H1 (cell line): ENCODE measurements at regions not wholly inside any gene's neighbourhood (a gene's known extent, or its start where the extent isn't known, plus 50 kb on each side); places are given as distances from the start of the nearest gene placed in this dataset.

Experiments used
- CTCF ChIA-PET: fragments of 300-600 bp; sonication (Branson Sonifier 250); formaldehyde crosslinking; loops from one replicate; lab custom pipeline; 2021; ENCODE audit not compliant: partially characterized antibody; lab: Charles Lee
- POLR2A ChIA-PET: fragments of 300-600 bp; sonication (Branson Sonifier 250); formaldehyde crosslinking; loops from one replicate; lab custom pipeline; 2021; ENCODE audit warnings: inconsistent platforms; ENCODE audit not compliant: partially characterized antibody; lab: Charles Lee
- DNase-seq, 2 experiments: peaks; one replicate each; pipeline versions ENCODE4 v3.0.0 to v3.0.0-alpha.2; 2010 to 2022; ENCODE audit warnings: low spot score in 2 of 2, low read depth in 1 of 2, mixed read lengths in 1 of 2
- FAIRE-seq: peaks from 2 replicates; lab custom pipeline; 2011; peaks lifted over from hg19 to GRCh38; lab: Jason Lieb, UNC
- H2AFZ ChIP-seq: 2 replicates; pipeline ENCODE4 v1.8.1; 2012; ENCODE audit warnings: low read length, inconsistent platforms
- H2AK5ac ChIP-seq: 2 replicates; pipeline ENCODE4 v1.6.1; 2013; ENCODE audit warnings: low read depth, low read length
- H2BK120ac ChIP-seq: replicated peaks from 2 replicates; pipeline ENCODE3; 2013; ENCODE audit warnings: low read depth, low read length, inconsistent platforms
- H2BK12ac ChIP-seq: 2 replicates; pipeline ENCODE4 v1.6.1; 2013; ENCODE audit warnings: low read depth, low read length
- H2BK15ac ChIP-seq: 2 replicates; pipeline ENCODE4 v1.6.1; 2013; ENCODE audit warnings: low read length
- H2BK20ac ChIP-seq: 2 replicates; pipeline ENCODE4 v1.6.1; 2013; ENCODE audit warnings: low read length
- H2BK5ac ChIP-seq: 2 replicates; pipeline ENCODE4 v1.6.1; 2013; ENCODE audit warnings: low read depth, low read length
- H3K14ac ChIP-seq: 2 replicates; pipeline ENCODE4 v1.6.1; 2013; ENCODE audit warnings: inconsistent platforms; ENCODE audit not compliant: insufficient read length
- H3K18ac ChIP-seq: 2 replicates; pipeline ENCODE4 v1.6.1; 2013; ENCODE audit warnings: low read length; ENCODE audit errors: extremely low read depth
- H3K23ac ChIP-seq: 2 replicates; pipeline ENCODE4 v1.6.1; 2013; ENCODE audit warnings: inconsistent platforms; ENCODE audit not compliant: insufficient read length
- H3K23me2 ChIP-seq: 2 replicates; pipeline ENCODE4 v1.6.1; 2013; ENCODE audit warnings: low read depth, low read length
- H3K27ac ChIP-seq: 2 replicates; pipeline ENCODE4 v1.6.1; 2011; ENCODE audit warnings: low read depth, low read length, inconsistent platforms
- H3K27me3 ChIP-seq, 4 experiments: replicated peaks in 1 of 4; 1 replicate in 1 of 4; 2 replicates in 3 of 4; pipeline versions ENCODE4 v1.6.1 to v1.8.1; 2011 to 2013; ENCODE audit warnings: low read length in 3 of 4, mild to moderate bottlenecking in 3 of 4, inconsistent platforms in 2 of 4, mixed read lengths in 2 of 4, moderate library complexity in 1 of 4; ENCODE audit not compliant: control insufficient read depth in 3 of 4, insufficient read depth in 3 of 4; ENCODE audit errors: extremely low read depth in 1 of 4
- H3K36me3 ChIP-seq, 4 experiments: 2 replicates each; pipeline versions ENCODE4 v1.6.1 to v1.8.1; 2011 to 2013; ENCODE audit warnings: mild to moderate bottlenecking in 4 of 4, low read length in 3 of 4, moderate library complexity in 2 of 4, control low read depth in 1 of 4, inconsistent platforms in 1 of 4; ENCODE audit not compliant: insufficient read depth in 4 of 4, control insufficient read depth in 2 of 4
- H3K4ac ChIP-seq: replicated peaks from 2 replicates; pipeline ENCODE3; 2013; ENCODE audit warnings: low read length, low read depth, mixed read lengths, inconsistent platforms; ENCODE audit not compliant: insufficient read length
- H3K4me1 ChIP-seq, 4 experiments: replicated peaks in 1 of 4; 1 replicate in 1 of 4; 2 replicates in 3 of 4; pipeline versions ENCODE4 v1.6.1 to v1.8.1; 2011 to 2013; ENCODE audit warnings: low read length in 3 of 4, inconsistent platforms in 2 of 4, mixed read lengths in 1 of 4; ENCODE audit not compliant: insufficient read depth in 4 of 4, control insufficient read depth in 3 of 4
- H3K4me2 ChIP-seq, 2 experiments: 2 replicates each; pipeline versions ENCODE4 v1.6.1 to v1.8.1; 2011 to 2013; ENCODE audit warnings: low read depth in 2 of 2, low read length in 2 of 2, control low read depth in 1 of 2, inconsistent platforms in 1 of 2, mild to moderate bottlenecking in 1 of 2; ENCODE audit not compliant: insufficient read depth in 1 of 2
- H3K4me3 ChIP-seq, 4 experiments: fragments of 200-600, 300-600 bp in 1 of 4; sonication (generic), shearing (Covaris generic), sonication (Bioruptor Twin) in 1 of 4; 2 replicates each; pipeline versions ENCODE4 v1.5.1 to v1.8.1; 2011 to 2016; ENCODE audit warnings: low read length in 4 of 4, low read depth in 3 of 4, control low read depth in 2 of 4, inconsistent platforms in 2 of 4, mild to moderate bottlenecking in 2 of 4, mixed read lengths in 1 of 4, moderate library complexity in 1 of 4; ENCODE audit not compliant: insufficient read depth in 2 of 4; ENCODE audit errors: extremely low read depth in 1 of 4
- H3K56ac ChIP-seq: replicated peaks from 2 replicates; pipeline ENCODE3; 2013; ENCODE audit warnings: low read depth, mild to moderate bottlenecking, mixed read lengths, low read length, inconsistent platforms; ENCODE audit not compliant: insufficient read length
- H3K79me1 ChIP-seq: 2 replicates; pipeline ENCODE4 v1.6.1; 2013; ENCODE audit warnings: low read depth, low read length, control low read depth
- H3K79me2 ChIP-seq, 2 experiments: 2 replicates each; pipeline versions ENCODE4 v1.6.1 to v1.8.1; 2012 to 2013; ENCODE audit warnings: low read length in 2 of 2, mild to moderate bottlenecking in 2 of 2, inconsistent platforms in 1 of 2; ENCODE audit not compliant: insufficient read depth in 2 of 2, control insufficient read depth in 1 of 2
- H3K9ac ChIP-seq, 4 experiments: replicated peaks in 1 of 4; 1 replicate in 1 of 4; 2 replicates in 3 of 4; pipeline versions ENCODE4 v1.6.1 to v1.8.1; 2011 to 2013; ENCODE audit warnings: low read depth in 3 of 4, low read length in 3 of 4, control low read depth in 2 of 4, mild to moderate bottlenecking in 2 of 4, moderate library complexity in 2 of 4, inconsistent platforms in 1 of 4; ENCODE audit errors: extremely low read depth in 1 of 4
- H3K9me3 ChIP-seq, 2 experiments: 2 replicates each; pipeline versions ENCODE4 v1.6.1 to v1.8.1; 2012 to 2013; ENCODE audit warnings: mild to moderate bottlenecking in 2 of 2, moderate library complexity in 2 of 2, control low read depth in 1 of 2, inconsistent platforms in 1 of 2, low read depth in 1 of 2, low read length in 1 of 2, mixed read lengths in 1 of 2; ENCODE audit not compliant: insufficient read depth in 2 of 2
- H4K20me1 ChIP-seq, 2 experiments: replicated peaks in 1 of 2; 2 replicates each; pipeline versions ENCODE3 to v1.8.1; 2011 to 2013; ENCODE audit warnings: inconsistent platforms in 2 of 2, low read length in 2 of 2, mild to moderate bottlenecking in 1 of 2; ENCODE audit not compliant: insufficient read depth in 2 of 2, control insufficient read depth in 1 of 2
- H4K5ac ChIP-seq: 2 replicates; pipeline ENCODE4 v1.6.1; 2013; ENCODE audit warnings: low read length, low read depth, mixed read lengths, inconsistent platforms; ENCODE audit not compliant: insufficient read length
- H4K8ac ChIP-seq: 2 replicates; pipeline ENCODE4 v1.8.0; 2013; ENCODE audit warnings: mild to moderate bottlenecking, moderate library complexity, low read length, inconsistent platforms; ENCODE audit not compliant: insufficient read depth; ENCODE audit errors: extremely low read depth
- H4K91ac ChIP-seq: replicated peaks from 2 replicates; pipeline ENCODE3; 2013; ENCODE audit warnings: low read length, mixed read lengths, inconsistent platforms; ENCODE audit not compliant: insufficient read length
- JUND ChIP-seq: IDR thresholded peaks from 2 replicates; pipeline ENCODE4 v1.6.1; 2011; ENCODE audit warnings: mild to moderate bottlenecking, improper control_type of control experiment, low read length
- KDM4A ChIP-seq: IDR thresholded peaks from one replicate; pipeline ENCODE4 v1.7.1; 2012; ENCODE audit warnings: low read depth, mild to moderate bottlenecking, moderate library complexity, low read length, inconsistent platforms; ENCODE audit not compliant: severe bottlenecking
- MAFK ChIP-seq: IDR thresholded peaks from 2 replicates; pipeline ENCODE4 v1.6.1; 2012; ENCODE audit warnings: low read depth, mild to moderate bottlenecking, improper control_type of control experiment, low read length
- PHF8 ChIP-seq: fragments of 200-600 bp; sonication (generic); conservative IDR thresholded peaks from 2 replicates; pipeline ENCODE4 v1.7.1; 2012; ENCODE audit warnings: low read depth, mild to moderate bottlenecking, inconsistent platforms, low read length, moderate library complexity
- SIRT6 ChIP-seq: IDR thresholded peaks from one replicate; pipeline ENCODE4 v1.7.1; 2012; ENCODE audit warnings: low read length, inconsistent platforms
- ZNF274 ChIP-seq: IDR thresholded peaks from 2 replicates; pipeline ENCODE4 v1.7.0; 2012; ENCODE audit warnings: low read length, borderline replicate concordance; ENCODE audit errors: extremely low read depth
- WGBS, 2 experiments: shearing (Covaris generic) in 1 of 2; methylation state at CpG; one replicate each; pipeline versions ENCODE4 v1.1.6 to v1.1.7; 2013 to 2015; ENCODE audit warnings: low lambda C conversion rate in 2 of 2, mixed read lengths in 2 of 2, inconsistent platforms in 1 of 2, low coverage in 1 of 2, missing lambda C conversion rate in 1 of 2; ENCODE audit not compliant: insufficient replicate concordance in 2 of 2, insufficient coverage in 1 of 2, insufficient read length in 1 of 2; ENCODE audit errors: extremely low coverage in 1 of 2, missing lambda C conversion rate in 1 of 2; 5-methylcytosine and 5-hydroxymethylcytosine counted together
- TF ChIP-seq, protein P1 (sequence below): IDR thresholded peaks from 2 replicates; pipeline ENCODE4 v1.6.1; 2011; ENCODE audit warnings: low read length, improper control_type of control experiment

DNA sequence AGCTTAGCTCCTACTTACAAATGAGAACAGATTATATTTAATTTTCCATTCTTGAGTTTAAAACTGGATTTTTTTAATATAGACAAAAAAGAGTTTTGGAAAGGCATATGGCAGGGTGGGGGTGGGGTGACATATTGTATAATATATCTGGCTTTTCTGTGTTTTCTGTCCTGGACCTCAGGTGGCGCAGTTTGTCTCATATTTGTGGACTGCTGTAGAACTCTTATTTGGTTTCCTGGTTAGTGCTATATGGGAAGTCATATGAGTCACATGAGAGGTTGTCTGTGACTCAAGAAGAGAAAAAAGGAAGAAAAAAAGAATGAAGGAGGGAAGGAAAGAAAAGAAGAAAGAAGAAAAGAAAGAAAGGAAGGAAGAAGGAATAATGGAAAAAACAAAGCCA is 131.8 kb downstream of the CLVS2 start:
- Histone ChIP-seq H3K56ac (no peak overlapping the region), H3K79me2 (no peaks in the 10 kb centered on the region), H3K4me1 (no peaks in the 10 kb centered on the region), H3K9me3 (no peaks in the 10 kb centered on the region), H4K91ac (no peak overlapping the region), H3K18ac (no peak overlapping the region), H3K27me3 (no peaks in the 10 kb centered on the region), H3K4me3 (no peak overlapping the region), H3K23ac (no peak overlapping the region), H4K5ac (no peak overlapping the region), H3K4me2 (no peak overlapping the region), H2BK120ac (no peak overlapping the region), H2BK15ac (no peak overlapping the region), H2BK5ac (no peak overlapping the region), H4K20me1 (no peaks in the 10 kb centered on the region), H2AK5ac (no peak overlapping the region), H3K9ac (no peak overlapping the region), H4K8ac (no peak overlapping the region), H3K79me1 (no peaks in the 10 kb centered on the region), H3K36me3 (no peaks in the 10 kb centered on the region), H3K4ac (no peak overlapping the region), H3K23me2 (no peaks in the 10 kb centered on the region), H2BK12ac (no peak overlapping the region), H3K14ac (no peak overlapping the region), H2BK20ac (no peak overlapping the region), H2AFZ (no peak overlapping the region), H3K27ac (no peak overlapping the region)
- 71% methylated on average over 1 of the region's 1 CpG; no CpG with 5 or more reads in 1 of the 2 experiments for whole genome bisulfite sequencing, 2 experiments
- TF ChIP-seq SIRT6 (no peak), MAFK (no peak), KDM4A (no peak), JUND (no peak), ZNF274 (no peak), PHF8 (no peak)
- TF ChIP-seq, protein P1, sequence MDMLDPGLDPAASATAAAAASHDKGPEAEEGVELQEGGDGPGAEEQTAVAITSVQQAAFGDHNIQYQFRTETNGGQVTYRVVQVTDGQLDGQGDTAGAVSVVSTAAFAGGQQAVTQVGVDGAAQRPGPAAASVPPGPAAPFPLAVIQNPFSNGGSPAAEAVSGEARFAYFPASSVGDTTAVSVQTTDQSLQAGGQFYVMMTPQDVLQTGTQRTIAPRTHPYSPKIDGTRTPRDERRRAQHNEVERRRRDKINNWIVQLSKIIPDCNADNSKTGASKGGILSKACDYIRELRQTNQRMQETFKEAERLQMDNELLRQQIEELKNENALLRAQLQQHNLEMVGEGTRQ, result no peak
- POLR2A ChIA-PET, result no interaction called here
- FAIRE-seq, result no peak
- DNase-seq, result no peak
- CTCF ChIA-PET, result interaction anchor here (1.6 kb wide), 1 partner anchor 11 kb away, joined by 6 read pairs; no protein-coding TSS in a partner anchor
